Activated naive CD8-positive, alpha-beta T cell treated with anti-CD3 and anti-CD28 coated beads for 36 hours (primary cell): ENCODE measurements at regions not wholly inside any gene's neighbourhood (a gene's known extent, or its start where the extent isn't known, plus 50 kb on each side); places are given as distances from the start of the nearest gene placed in this dataset.

ENCODE experiments used
- DNase-seq: peaks from one replicate; pipeline ENCODE4 v3.0.0; 2021
- H3K27ac Mint-ChIP-seq: one replicate; pipeline ENCODE4 v1.8.0; 2022; ENCODE audit warnings: mild to moderate bottlenecking, moderate library complexity, mixed read lengths
- H3K27me3 Mint-ChIP-seq: one replicate; pipeline ENCODE4 v1.8.0; 2022; ENCODE audit warnings: mild to moderate bottlenecking, mixed read lengths
- H3K36me3 Mint-ChIP-seq: one replicate; pipeline ENCODE4 v1.8.0; 2021; ENCODE audit warnings: mild to moderate bottlenecking, mixed read lengths
- H3K4me1 Mint-ChIP-seq: one replicate; pipeline ENCODE4 v1.8.0; 2021; ENCODE audit warnings: mixed read lengths
- H3K4me3 Mint-ChIP-seq: one replicate; pipeline ENCODE4 v1.8.0; 2022; ENCODE audit warnings: mild to moderate bottlenecking, moderate library complexity, mixed read lengths
- H3K9me3 Mint-ChIP-seq: one replicate; pipeline ENCODE4 v1.8.0; 2022; ENCODE audit warnings: mixed read lengths

DNA sequence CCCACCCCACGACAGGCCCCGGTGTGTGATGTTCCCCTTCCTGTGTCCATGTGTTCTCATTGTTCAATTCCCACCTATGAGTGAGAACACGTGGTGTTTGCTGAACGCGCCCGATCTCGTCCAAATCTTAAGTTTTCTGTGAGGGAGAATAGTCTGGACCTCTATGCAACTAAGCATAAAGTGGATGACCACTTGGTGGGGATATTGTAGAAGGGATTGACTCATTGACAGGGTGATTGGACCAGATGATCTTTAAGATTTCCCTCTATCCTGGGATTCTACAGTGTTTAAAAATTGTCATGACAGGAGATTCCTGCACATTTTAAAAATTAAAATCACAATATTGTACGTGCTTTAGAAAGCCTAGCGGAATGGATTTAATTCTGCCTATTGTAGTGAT lies 141.3 kb downstream of the TRMT11 start:
- no peak for DNase-seq
- Mint-ChIP-seq H3K27me3 (no peaks in the 10 kb centered on the region), H3K9me3 (no peaks in the 10 kb centered on the region), H3K4me3 (no peak overlapping the region), H3K36me3 (peaks cover 16% of the 10 kb centered on the region), H3K4me1 (no peaks in the 10 kb centered on the region), H3K27ac (no peak overlapping the region)

GRCh38 chr6:126131246-126131645 lies 144.9 kb downstream of the TRMT11 start:
- no peaks in the 10 kb centered on the region for H3K27me3 Mint-ChIP-seq
- no peaks in the 10 kb centered on the region for H3K4me1 Mint-ChIP-seq
- peaks cover 36% of the 10 kb centered on the region for H3K36me3 Mint-ChIP-seq
- no peak overlapping the region for H3K4me3 Mint-ChIP-seq
- peaks cover 15% of the 10 kb centered on the region for H3K9me3 Mint-ChIP-seq
- no peak overlapping the region for H3K27ac Mint-ChIP-seq
- no peak for DNase-seq

DNA sequence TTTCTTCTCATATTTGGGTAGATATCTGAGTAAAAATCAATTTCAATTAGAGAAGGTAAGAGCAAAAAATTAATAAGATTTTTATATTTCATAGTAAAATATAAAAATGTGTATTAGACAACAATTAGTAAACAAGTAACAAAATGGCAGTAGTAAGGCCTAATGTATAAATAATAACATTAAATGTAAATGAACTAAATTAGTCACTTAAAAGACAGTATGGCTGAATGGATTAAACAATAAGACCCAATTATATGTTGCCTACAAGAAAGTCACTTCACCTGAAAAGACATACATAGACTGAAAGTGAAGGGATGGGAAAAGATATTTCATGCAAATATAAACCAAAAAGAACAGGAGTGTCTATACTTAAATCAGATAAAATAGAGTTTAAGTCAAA lies 147.6 kb downstream of the TRMT11 start:
- peaks cover 18% of the 10 kb centered on the region for H3K9me3 Mint-ChIP-seq
- no peaks in the 10 kb centered on the region for H3K27me3 Mint-ChIP-seq
- DNase-seq: no peak
- H3K4me1 Mint-ChIP-seq: no peaks in the 10 kb centered on the region
- no peak overlapping the region for H3K4me3 Mint-ChIP-seq
- H3K36me3 Mint-ChIP-seq: peaks cover 36% of the 10 kb centered on the region
- no peak overlapping the region for H3K27ac Mint-ChIP-seq

- Mint-ChIP-seq H3K4me1 (no peaks in the 10 kb centered on the region), H3K27me3 (no peaks in the 10 kb centered on the region), H3K9me3 (peaks cover 18% of the 10 kb centered on the region), H3K4me3 (no peak overlapping the region), H3K36me3 (peaks cover 36% of the 10 kb centered on the region), H3K27ac (no peak overlapping the region)
- DNase-seq: no peak
These were observed 148.2 kb downstream of the TRMT11 start for GRCh38 chr6:126134491-126134890.

GRCh38 chr6:126140015-126140414 lies 153.7 kb downstream of the TRMT11 start:
- H3K36me3 Mint-ChIP-seq: peaks cover 10% of the 10 kb centered on the region

GRCh38 chr6:126143761-126144251 lies 157.5 kb downstream of the TRMT11 start:
- Mint-ChIP-seq H3K4me1 (no peaks in the 10 kb centered on the region), H3K4me3 (no peak overlapping the region), H3K27me3 (no peaks in the 10 kb centered on the region), H3K27ac (no peak overlapping the region), H3K9me3 (peaks cover 2% of the 10 kb centered on the region), H3K36me3 (no peaks in the 10 kb centered on the region)
- DNase-seq: no peak

More at GRCh38 chr6:126140015-126140414, 153.7 kb downstream of the TRMT11 start:
- no peaks in the 10 kb centered on the region for H3K27me3 Mint-ChIP-seq
- no peaks in the 10 kb centered on the region for H3K4me1 Mint-ChIP-seq
- no peak overlapping the region for H3K4me3 Mint-ChIP-seq
- no peak for DNase-seq
- H3K9me3 Mint-ChIP-seq: peaks cover 9% of the 10 kb centered on the region
- no peak overlapping the region for H3K27ac Mint-ChIP-seq

GRCh38 chr6:126145351-126145750 lies 159.0 kb downstream of the TRMT11 start:
- Mint-ChIP-seq H3K9me3 (no peaks in the 10 kb centered on the region), H3K27me3 (no peaks in the 10 kb centered on the region), H3K27ac (no peak overlapping the region), H3K4me1 (no peaks in the 10 kb centered on the region), H3K4me3 (no peak overlapping the region), H3K36me3 (no peaks in the 10 kb centered on the region)
- DNase-seq: no peak

DNA sequence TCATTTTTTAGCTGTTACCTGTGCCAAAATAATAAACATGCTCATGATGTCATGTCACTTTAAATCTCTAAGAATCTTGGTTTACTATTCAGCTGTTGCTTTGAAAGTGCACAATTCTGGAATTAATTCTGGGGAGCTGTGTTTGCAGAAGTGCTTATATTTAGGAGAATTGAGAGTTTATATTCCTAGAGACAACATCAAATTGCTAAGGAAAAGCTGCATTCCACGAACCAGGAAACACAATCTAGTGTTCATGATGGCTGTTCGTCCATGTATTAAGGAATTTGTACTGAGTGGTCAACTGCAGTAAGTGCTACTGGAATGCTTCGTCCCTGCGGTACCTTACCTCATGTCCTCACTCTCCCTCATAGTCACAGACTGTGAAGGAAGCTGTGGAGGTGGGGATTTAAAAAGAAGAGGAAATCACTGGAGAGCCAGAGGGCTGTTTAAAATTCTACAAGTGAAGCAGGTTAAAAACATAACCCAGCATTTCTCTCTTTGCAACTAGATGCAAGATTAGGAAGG lies 161.0 kb downstream of the TRMT11 start:
- Mint-ChIP-seq H3K27me3 (no peaks in the 10 kb centered on the region), H3K9me3 (no peaks in the 10 kb centered on the region), H3K4me1 (no peaks in the 10 kb centered on the region), H3K27ac (no peak overlapping the region), H3K36me3 (no peaks in the 10 kb centered on the region), H3K4me3 (no peak overlapping the region)
- DNase-seq: no peak

DNA sequence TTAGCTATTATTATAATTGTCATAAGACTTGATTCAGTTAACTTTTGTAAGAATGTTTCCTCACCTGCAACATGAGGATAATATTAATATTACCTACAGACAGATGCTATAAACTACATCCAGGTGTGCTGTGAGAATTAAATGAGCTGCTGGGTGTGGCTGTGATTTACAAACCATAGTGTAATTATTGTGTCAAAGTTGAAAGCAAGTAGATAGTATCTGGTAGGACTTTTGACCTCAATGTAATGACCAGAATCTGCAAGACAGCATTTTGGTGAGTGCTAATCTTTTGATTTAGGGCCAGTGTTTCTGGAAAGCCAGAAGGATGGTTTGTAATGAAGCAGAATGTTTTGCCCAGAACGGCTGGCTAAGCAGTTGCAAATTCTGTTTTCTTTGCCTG lies 162.5 kb downstream of the TRMT11 start:
- H3K36me3 Mint-ChIP-seq: no peaks in the 10 kb centered on the region
- no peaks in the 10 kb centered on the region for H3K27me3 Mint-ChIP-seq
- H3K4me1 Mint-ChIP-seq: no peaks in the 10 kb centered on the region
- no peak overlapping the region for H3K4me3 Mint-ChIP-seq
- no peak overlapping the region for H3K27ac Mint-ChIP-seq
- no peak for DNase-seq
- no peaks in the 10 kb centered on the region for H3K9me3 Mint-ChIP-seq

- no peak for DNase-seq
- H3K27me3 Mint-ChIP-seq: no peaks in the 10 kb centered on the region
- no peak overlapping the region for H3K27ac Mint-ChIP-seq
- no peaks in the 10 kb centered on the region for H3K36me3 Mint-ChIP-seq
- H3K4me1 Mint-ChIP-seq: peaks cover 4% of the 10 kb centered on the region
- H3K9me3 Mint-ChIP-seq: no peaks in the 10 kb centered on the region
- no peak overlapping the region for H3K4me3 Mint-ChIP-seq
These were observed 166.0 kb downstream of the TRMT11 start for GRCh38 chr6:126152372-126152745.

DNA sequence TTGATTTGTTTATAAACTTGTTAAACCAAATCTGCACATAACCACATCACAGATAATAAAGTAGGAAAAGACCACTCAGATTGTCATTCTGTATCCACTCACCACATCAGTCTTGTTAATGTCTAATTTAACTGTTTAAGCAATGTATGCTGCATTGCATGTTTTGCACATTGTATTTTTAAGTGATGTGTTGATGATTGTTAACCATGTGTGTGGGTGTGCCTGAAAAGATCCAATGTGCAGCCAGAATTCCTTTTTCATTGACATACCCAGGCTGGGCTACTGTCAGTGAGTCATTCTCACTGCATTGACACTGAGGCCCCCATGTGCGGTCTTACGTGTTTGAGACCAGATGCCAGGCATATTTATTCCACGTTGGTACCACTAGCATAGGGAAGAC lies 167.3 kb downstream of the TRMT11 start:
- Mint-ChIP-seq H3K4me1 (peaks cover 5% of the 10 kb centered on the region), H3K9me3 (no peaks in the 10 kb centered on the region), H3K4me3 (no peak overlapping the region), H3K27me3 (no peaks in the 10 kb centered on the region), H3K27ac (no peak overlapping the region), H3K36me3 (no peaks in the 10 kb centered on the region)
- DNase-seq: no peak

DNA sequence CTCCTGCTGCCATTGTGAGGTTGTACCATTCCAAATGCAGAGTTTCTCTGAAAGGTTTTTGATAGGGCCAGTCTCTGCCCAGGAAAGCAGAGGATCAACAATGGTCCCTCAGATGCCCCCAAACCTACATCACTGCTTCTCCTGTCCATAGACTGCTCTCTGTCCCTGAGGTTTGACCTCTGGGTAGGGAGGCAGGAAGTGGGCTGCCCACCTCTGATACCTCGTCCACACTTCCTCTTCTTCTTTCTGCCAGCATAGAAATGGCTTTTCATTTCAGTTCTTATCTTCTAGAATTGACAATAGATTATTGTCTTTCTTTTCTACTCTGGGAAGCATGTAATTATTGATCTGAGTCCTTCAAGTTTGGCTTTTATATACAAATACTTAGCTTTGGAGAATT lies 170.6 kb downstream of the TRMT11 start:
- peaks cover 1% of the 10 kb centered on the region for H3K9me3 Mint-ChIP-seq
- no peaks in the 10 kb centered on the region for H3K27me3 Mint-ChIP-seq
- no peak for DNase-seq
- H3K4me1 Mint-ChIP-seq: peaks cover 5% of the 10 kb centered on the region
- H3K36me3 Mint-ChIP-seq: peaks cover 4% of the 10 kb centered on the region
- H3K4me3 Mint-ChIP-seq: no peak overlapping the region
- no peak overlapping the region for H3K27ac Mint-ChIP-seq

DNA sequence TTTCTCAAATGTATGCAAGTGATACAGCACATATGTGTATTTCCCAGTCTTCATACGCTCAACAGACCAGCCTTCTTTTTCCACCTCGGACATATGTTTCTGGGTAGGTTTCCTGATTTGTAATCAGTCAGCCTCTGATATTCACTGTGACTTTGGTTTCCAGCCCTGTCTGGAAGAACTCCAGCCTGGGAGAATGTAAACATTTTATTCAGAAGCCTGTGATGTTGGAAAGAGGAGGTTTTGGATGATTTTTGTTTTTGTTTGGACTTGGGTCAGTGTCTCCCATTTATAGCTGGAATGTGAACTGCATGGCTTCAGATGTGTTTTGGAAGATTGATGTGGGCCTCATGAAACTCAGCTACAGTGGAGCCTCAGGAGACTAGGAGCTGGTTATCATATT lies 172.2 kb upstream of the CENPW start:
- DNase-seq: no peak
- Mint-ChIP-seq H3K4me1 (peaks cover 2% of the 10 kb centered on the region), H3K27ac (no peak overlapping the region), H3K27me3 (no peaks in the 10 kb centered on the region), H3K36me3 (peaks cover 19% of the 10 kb centered on the region), H3K9me3 (peaks cover 14% of the 10 kb centered on the region), H3K4me3 (no peak overlapping the region)

DNA sequence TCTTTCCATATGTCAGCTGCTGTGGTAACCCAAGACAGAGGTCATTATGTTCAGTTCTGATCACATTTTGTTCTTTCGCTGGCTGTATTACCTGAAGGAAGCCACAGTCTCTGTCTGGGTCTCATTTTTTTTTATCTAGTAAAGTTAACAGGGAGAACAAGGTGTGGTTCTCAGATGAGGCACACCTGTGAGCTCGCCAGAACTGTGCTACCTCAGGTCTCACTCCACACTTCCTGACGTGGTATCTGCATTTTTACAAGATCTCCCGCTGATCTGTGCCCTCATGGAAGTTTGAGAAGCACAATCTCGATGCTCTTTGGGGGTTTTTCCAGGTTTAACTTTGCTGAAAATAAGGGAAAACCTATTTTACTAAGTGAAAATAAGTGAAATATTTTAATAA lies 169.5 kb upstream of the CENPW start:
- no peak overlapping the region for H3K4me3 Mint-ChIP-seq
- H3K27me3 Mint-ChIP-seq: no peaks in the 10 kb centered on the region

DNA sequence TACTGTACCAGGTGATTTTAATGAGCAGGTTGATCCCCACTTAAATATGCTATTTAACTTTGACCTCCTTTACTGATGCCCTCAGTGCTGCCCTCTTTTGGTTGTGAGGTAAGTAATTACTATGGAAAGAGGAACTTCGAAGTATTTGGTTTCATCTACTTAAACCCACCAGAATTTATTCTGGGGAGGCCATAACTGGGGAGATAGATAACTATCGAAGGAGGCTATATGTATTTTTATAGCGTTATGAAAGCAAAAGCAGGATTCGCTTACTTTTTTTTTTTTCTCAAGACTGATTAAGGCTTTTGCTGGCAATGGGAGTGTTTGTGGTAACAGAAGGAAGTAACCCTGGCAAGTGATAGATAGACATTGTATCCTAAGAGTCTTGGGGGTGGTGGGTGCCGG lies 168.9 kb upstream of the CENPW start:
- H3K27ac Mint-ChIP-seq: no peak overlapping the region
- H3K9me3 Mint-ChIP-seq: no peaks in the 10 kb centered on the region
- H3K4me1 Mint-ChIP-seq: peaks cover 2% of the 10 kb centered on the region
- no peaks in the 10 kb centered on the region for H3K27me3 Mint-ChIP-seq
- H3K4me3 Mint-ChIP-seq: no peak overlapping the region
- no peaks in the 10 kb centered on the region for H3K36me3 Mint-ChIP-seq
- DNase-seq: no peak

More for the DNA sequence above, 169.5 kb upstream of the CENPW start:
- Mint-ChIP-seq H3K4me1 (peaks cover 2% of the 10 kb centered on the region), H3K36me3 (peaks cover 1% of the 10 kb centered on the region), H3K9me3 (no peaks in the 10 kb centered on the region), H3K27ac (no peak overlapping the region)
- DNase-seq: no peak

- H3K9me3 Mint-ChIP-seq: no peaks in the 10 kb centered on the region
- no peaks in the 10 kb centered on the region for H3K27me3 Mint-ChIP-seq
- H3K27ac Mint-ChIP-seq: no peak overlapping the region
- H3K4me1 Mint-ChIP-seq: peaks cover 2% of the 10 kb centered on the region
- no peaks in the 10 kb centered on the region for H3K36me3 Mint-ChIP-seq
- no peak for DNase-seq
- no peak overlapping the region for H3K4me3 Mint-ChIP-seq
These were observed 167.8 kb upstream of the CENPW start for GRCh38 chr6:126172131-126172530.
